ENCODE measurements at regions not wholly inside any gene's neighbourhood (a gene's known extent, or its start where the extent isn't known, plus 50 kb on each side); places are given as distances from the start of the nearest gene placed in this dataset.

GRCh38 chr6:81126150-81126549, 626.3 kb downstream of the TENT5A start:
- no peak for TF ChIP-seq CTCF (IDR thresholded peaks at IDR 0.05; ENCODE audit: low read length)
- TF ChIP-seq EZH2 (IDR thresholded peaks at IDR 0.05; ENCODE audit: borderline replicate concordance, low read length): no peak

Measured in OCI-LY1 (cell line).